SK-N-SH treated with all-trans-retinoic acid at 6 μM for 48 hours (cell line): ENCODE measurements at regions not wholly inside any gene's neighbourhood (a gene's known extent, or its start where the extent isn't known, plus 50 kb on each side); places are given as distances from the start of the nearest gene placed in this dataset.

Experiments
- ATAC-seq: fragments of 200-7000 bp; cut with Tn5 transposase; 3 replicates; pipeline ENCODE4 v1.9.1; 2020; ENCODE audit warnings: mild to moderate bottlenecking, moderate library complexity
- ARNTL ChIP-seq: fragments of 450-650 bp; formaldehyde crosslinking; IDR thresholded peaks from 2 replicates; pipeline ENCODE4 v1.5.0; 2020; ENCODE audit warnings: low read depth, mild to moderate bottlenecking, moderate library complexity, borderline replicate concordance
- BACH2 ChIP-seq: fragments of 250-450 bp; sonication (Bioruptor Pico); IDR thresholded peaks from 2 replicates; pipeline ENCODE4 v1.9.0; 2021; ENCODE audit warnings: mild to moderate bottlenecking, borderline replicate concordance
- CSDC2 ChIP-seq: fragments of 250-450 bp; sonication (Bioruptor Pico); IDR thresholded peaks from 2 replicates; pipeline ENCODE4 v1.5.0; 2020; ENCODE audit warnings: mild to moderate bottlenecking, moderate library complexity
- ESRRG ChIP-seq: fragments of 250-450 bp; sonication (Bioruptor Pico); IDR thresholded peaks from 2 replicates; pipeline ENCODE4 v1.6.1; 2021; ENCODE audit warnings: mild to moderate bottlenecking
- GLIS3 ChIP-seq: fragments of 250-450 bp; sonication (Bioruptor Pico); IDR thresholded peaks from 2 replicates; pipeline ENCODE4 v1.5.0; 2020; ENCODE audit warnings: mild to moderate bottlenecking, moderate library complexity
- ISL1 ChIP-seq: fragments of 250-450 bp; sonication (Bioruptor Pico); IDR thresholded peaks from 2 replicates; pipeline ENCODE4 v2.1.2; 2022; ENCODE audit warnings: mild to moderate bottlenecking, moderate library complexity
- OSR1 ChIP-seq: fragments of 250-450 bp; sonication (Bioruptor Pico); IDR thresholded peaks from 2 replicates; pipeline ENCODE4 v1.8.0; 2022; ENCODE audit warnings: moderate library complexity, mild to moderate bottlenecking, inconsistent platforms
- PPARA ChIP-seq: fragments of 250-450 bp; sonication (Bioruptor Pico); IDR thresholded peaks from 2 replicates; pipeline ENCODE4 v1.5.0; 2020; ENCODE audit warnings: mild to moderate bottlenecking, borderline replicate concordance
- SNAI2 ChIP-seq: fragments of 250-450 bp; sonication (Bioruptor Pico); IDR thresholded peaks from 2 replicates; pipeline ENCODE4 v1.5.0; 2020; ENCODE audit warnings: mild to moderate bottlenecking, moderate library complexity
- TCF4 ChIP-seq: fragments of 250-450 bp; sonication (Bioruptor Pico); IDR thresholded peaks from 2 replicates; pipeline ENCODE4 v1.8.0; 2021; ENCODE audit warnings: mild to moderate bottlenecking, moderate library complexity, borderline replicate concordance
- ZC3H10 ChIP-seq: fragments of 250-450 bp; sonication (Bioruptor Pico); IDR thresholded peaks from 2 replicates; pipeline ENCODE4 v1.5.1; 2021; ENCODE audit warnings: mild to moderate bottlenecking, moderate library complexity
- ZFP30 ChIP-seq: fragments of 450-650 bp; formaldehyde crosslinking; IDR thresholded peaks from 2 replicates; pipeline ENCODE4 v1.5.0; 2022; ENCODE audit warnings: mild to moderate bottlenecking, moderate library complexity
- ZNF565 ChIP-seq: fragments of 450-650 bp; formaldehyde crosslinking; conservative IDR thresholded peaks from 2 replicates; pipeline ENCODE4 v1.5.0; 2020; ENCODE audit warnings: low read depth, mild to moderate bottlenecking, moderate library complexity
- ZNF8 ChIP-seq: fragments of 450-650 bp; formaldehyde crosslinking; IDR thresholded peaks from 2 replicates; pipeline ENCODE4 v1.5.0; 2020; ENCODE audit warnings: mild to moderate bottlenecking, moderate library complexity
- TF ChIP-seq, protein P1 (sequence below): fragments of 250-450 bp; sonication (Bioruptor Pico); IDR thresholded peaks from 2 replicates; pipeline ENCODE4 v1.5.0; 2020; ENCODE audit warnings: mild to moderate bottlenecking, moderate library complexity
- TF ChIP-seq, protein P2 (sequence below): fragments of 250-450 bp; sonication (Bioruptor Pico); IDR thresholded peaks from 2 replicates; pipeline ENCODE4 v1.8.0; 2021; ENCODE audit warnings: low read depth, mild to moderate bottlenecking, moderate library complexity, borderline replicate concordance
- TF ChIP-seq, protein P3 (sequence below): fragments of 250-450 bp; sonication (Bioruptor Pico); IDR thresholded peaks from 2 replicates; pipeline ENCODE4 v1.5.1; 2020; ENCODE audit warnings: low read depth, mild to moderate bottlenecking, moderate library complexity
- TF ChIP-seq, protein P4 (sequence below): fragments of 250-450 bp; sonication (Bioruptor Pico); IDR thresholded peaks from 2 replicates; pipeline ENCODE4 v1.5.1; 2021; ENCODE audit warnings: mild to moderate bottlenecking, moderate library complexity
- TF ChIP-seq, protein P5 (sequence below): fragments of 250-450 bp; sonication (Bioruptor Pico); IDR thresholded peaks from 2 replicates; pipeline ENCODE4 v1.8.0; 2020; ENCODE audit warnings: mild to moderate bottlenecking, moderate library complexity, borderline replicate concordance

DNA sequence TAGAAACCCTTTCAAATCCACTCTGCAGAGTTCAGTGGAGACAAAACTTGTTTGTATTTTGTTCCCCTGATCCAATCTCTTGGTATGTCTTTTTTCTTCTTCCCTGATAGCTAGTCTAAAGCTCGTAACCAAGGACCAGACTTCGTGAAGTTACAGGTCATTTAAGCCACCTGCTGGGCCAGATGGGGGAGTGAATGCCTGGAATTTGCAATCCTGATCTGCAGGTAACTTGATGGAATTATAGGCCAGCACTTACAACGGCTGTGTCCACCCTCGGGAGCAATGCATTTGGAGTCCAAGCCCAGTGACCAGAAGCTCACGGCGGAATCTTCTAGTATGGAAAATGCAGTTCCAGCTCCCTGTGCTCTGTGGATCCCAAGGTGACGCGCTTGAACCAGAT lies 566.9 kb downstream of the TCERG1L start:
- TF ChIP-seq OSR1 (CRISPR knock-in tag) (no peak), TCF4 (CRISPR knock-in tag) (no peak), ZFP30 (CRISPR knock-in tag) (no peak), PPARA (no peak), ZC3H10 (CRISPR knock-in tag) (no peak), ESRRG (CRISPR knock-in tag) (no peak), CSDC2 (CRISPR knock-in tag) (no peak), ARNTL (no peak), GLIS3 (no peak), ISL1 (CRISPR knock-in tag) (no peak), ZNF8 (CRISPR knock-in tag) (no peak), BACH2 (no peak), ZNF565 (no peak)
- TF ChIP-seq, protein P1, sequence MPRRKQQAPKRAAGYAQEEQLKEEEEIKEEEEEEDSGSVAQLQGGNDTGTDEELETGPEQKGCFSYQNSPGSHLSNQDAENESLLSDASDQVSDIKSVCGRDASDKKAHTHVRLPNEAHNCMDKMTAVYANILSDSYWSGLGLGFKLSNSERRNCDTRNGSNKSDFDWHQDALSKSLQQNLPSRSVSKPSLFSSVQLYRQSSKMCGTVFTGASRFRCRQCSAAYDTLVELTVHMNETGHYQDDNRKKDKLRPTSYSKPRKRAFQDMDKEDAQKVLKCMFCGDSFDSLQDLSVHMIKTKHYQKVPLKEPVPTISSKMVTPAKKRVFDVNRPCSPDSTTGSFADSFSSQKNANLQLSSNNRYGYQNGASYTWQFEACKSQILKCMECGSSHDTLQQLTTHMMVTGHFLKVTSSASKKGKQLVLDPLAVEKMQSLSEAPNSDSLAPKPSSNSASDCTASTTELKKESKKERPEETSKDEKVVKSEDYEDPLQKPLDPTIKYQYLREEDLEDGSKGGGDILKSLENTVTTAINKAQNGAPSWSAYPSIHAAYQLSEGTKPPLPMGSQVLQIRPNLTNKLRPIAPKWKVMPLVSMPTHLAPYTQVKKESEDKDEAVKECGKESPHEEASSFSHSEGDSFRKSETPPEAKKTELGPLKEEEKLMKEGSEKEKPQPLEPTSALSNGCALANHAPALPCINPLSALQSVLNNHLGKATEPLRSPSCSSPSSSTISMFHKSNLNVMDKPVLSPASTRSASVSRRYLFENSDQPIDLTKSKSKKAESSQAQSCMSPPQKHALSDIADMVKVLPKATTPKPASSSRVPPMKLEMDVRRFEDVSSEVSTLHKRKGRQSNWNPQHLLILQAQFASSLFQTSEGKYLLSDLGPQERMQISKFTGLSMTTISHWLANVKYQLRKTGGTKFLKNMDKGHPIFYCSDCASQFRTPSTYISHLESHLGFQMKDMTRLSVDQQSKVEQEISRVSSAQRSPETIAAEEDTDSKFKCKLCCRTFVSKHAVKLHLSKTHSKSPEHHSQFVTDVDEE (CRISPR knock-in tag) = no peak
- TF ChIP-seq, protein P2, sequence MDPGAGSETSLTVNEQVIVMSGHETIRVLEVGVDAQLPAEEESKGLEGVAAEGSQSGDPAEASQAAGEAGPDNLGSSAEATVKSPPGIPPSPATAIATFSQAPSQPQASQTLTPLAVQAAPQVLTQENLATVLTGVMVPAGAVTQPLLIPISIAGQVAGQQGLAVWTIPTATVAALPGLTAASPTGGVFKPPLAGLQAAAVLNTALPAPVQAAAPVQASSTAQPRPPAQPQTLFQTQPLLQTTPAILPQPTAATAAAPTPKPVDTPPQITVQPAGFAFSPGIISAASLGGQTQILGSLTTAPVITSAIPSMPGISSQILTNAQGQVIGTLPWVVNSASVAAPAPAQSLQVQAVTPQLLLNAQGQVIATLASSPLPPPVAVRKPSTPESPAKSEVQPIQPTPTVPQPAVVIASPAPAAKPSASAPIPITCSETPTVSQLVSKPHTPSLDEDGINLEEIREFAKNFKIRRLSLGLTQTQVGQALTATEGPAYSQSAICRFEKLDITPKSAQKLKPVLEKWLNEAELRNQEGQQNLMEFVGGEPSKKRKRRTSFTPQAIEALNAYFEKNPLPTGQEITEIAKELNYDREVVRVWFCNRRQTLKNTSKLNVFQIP (CRISPR knock-in tag) = no peak
- TF ChIP-seq, protein P3, sequence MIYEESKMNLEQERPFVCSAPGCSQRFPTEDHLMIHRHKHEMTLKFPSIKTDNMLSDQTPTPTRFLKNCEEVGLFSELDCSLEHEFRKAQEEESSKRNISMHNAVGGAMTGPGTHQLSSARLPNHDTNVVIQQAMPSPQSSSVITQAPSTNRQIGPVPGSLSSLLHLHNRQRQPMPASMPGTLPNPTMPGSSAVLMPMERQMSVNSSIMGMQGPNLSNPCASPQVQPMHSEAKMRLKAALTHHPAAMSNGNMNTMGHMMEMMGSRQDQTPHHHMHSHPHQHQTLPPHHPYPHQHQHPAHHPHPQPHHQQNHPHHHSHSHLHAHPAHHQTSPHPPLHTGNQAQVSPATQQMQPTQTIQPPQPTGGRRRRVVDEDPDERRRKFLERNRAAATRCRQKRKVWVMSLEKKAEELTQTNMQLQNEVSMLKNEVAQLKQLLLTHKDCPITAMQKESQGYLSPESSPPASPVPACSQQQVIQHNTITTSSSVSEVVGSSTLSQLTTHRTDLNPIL (CRISPR knock-in tag) = no peak
- TF ChIP-seq, protein P4, sequence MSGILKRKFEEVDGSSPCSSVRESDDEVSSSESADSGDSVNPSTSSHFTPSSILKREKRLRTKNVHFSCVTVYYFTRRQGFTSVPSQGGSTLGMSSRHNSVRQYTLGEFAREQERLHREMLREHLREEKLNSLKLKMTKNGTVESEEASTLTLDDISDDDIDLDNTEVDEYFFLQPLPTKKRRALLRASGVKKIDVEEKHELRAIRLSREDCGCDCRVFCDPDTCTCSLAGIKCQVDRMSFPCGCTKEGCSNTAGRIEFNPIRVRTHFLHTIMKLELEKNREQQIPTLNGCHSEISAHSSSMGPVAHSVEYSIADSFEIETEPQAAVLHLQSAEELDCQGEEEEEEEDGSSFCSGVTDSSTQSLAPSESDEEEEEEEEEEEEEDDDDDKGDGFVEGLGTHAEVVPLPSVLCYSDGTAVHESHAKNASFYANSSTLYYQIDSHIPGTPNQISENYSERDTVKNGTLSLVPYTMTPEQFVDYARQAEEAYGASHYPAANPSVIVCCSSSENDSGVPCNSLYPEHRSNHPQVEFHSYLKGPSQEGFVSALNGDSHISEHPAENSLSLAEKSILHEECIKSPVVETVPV (CRISPR knock-in tag) = no peak
- TF ChIP-seq, protein P5, sequence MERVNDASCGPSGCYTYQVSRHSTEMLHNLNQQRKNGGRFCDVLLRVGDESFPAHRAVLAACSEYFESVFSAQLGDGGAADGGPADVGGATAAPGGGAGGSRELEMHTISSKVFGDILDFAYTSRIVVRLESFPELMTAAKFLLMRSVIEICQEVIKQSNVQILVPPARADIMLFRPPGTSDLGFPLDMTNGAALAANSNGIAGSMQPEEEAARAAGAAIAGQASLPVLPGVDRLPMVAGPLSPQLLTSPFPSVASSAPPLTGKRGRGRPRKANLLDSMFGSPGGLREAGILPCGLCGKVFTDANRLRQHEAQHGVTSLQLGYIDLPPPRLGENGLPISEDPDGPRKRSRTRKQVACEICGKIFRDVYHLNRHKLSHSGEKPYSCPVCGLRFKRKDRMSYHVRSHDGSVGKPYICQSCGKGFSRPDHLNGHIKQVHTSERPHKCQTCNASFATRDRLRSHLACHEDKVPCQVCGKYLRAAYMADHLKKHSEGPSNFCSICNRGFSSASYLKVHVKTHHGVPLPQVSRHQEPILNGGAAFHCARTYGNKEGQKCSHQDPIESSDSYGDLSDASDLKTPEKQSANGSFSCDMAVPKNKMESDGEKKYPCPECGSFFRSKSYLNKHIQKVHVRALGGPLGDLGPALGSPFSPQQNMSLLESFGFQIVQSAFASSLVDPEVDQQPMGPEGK (CRISPR knock-in tag) = no peak
- TF ChIP-seq, all 23 proteins: peak for 0
- ATAC-seq = no peak

DNA sequence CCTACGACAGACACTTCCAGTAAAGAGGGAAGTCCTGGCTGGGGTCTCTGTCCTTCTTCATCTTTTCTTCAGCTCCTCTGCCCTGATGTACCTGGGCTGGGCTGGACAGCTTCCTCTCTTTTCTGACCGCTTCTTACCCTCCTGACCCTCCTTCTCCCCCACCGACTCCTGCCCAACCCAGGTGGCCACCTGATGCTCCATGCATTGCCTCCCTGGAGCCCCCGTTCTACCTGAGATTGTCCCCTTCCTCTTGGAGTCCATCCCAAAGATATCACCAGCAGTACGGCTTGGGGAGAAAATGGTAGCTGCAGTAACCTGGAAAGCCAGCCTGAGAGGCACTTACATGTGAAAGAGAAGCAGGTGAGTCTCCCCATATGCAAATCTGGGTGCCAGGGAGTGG lies 566.3 kb downstream of the TCERG1L start:
- TF ChIP-seq, protein P4 (CRISPR knock-in tag) = no peak
- TF ChIP-seq, protein P1 (CRISPR knock-in tag) = no peak
- TF ChIP-seq ESRRG (CRISPR knock-in tag) (no peak), OSR1 (CRISPR knock-in tag) (no peak), SNAI2 (no peak)
- no peak for ATAC-seq
